ENCODE measurements at regions not wholly inside any gene's neighbourhood (a gene's known extent, or its start where the extent isn't known, plus 50 kb on each side); places are given as distances from the start of the nearest gene placed in this dataset.

DNA sequence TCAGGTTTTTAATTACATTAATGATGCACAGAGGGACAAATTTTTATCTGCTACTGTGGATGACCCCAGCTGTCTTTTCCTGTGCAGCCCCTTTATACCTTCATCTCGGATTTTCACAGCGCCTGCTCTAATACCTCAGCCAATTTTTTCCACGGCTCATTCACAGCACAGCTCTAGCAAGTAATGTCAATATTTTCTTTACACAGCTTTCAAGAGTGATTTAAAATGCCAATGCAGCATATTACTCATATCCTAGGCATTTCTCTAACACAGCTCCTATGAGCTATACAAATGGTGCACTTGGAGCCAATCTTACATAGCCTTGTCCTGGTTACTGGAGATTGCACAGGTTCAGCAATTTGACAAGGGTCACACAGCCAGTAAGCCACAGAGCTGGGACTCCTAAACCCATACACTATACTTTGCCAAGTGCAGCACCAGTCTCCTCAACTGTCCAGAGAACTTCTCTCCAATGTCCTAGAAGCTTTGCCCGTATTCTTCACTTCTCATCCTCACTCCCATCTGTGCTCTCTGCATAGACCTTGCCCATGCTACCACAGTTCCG is 661.8 kb downstream of the DTWD2 start:
- TF ChIP-seq, protein P1, sequence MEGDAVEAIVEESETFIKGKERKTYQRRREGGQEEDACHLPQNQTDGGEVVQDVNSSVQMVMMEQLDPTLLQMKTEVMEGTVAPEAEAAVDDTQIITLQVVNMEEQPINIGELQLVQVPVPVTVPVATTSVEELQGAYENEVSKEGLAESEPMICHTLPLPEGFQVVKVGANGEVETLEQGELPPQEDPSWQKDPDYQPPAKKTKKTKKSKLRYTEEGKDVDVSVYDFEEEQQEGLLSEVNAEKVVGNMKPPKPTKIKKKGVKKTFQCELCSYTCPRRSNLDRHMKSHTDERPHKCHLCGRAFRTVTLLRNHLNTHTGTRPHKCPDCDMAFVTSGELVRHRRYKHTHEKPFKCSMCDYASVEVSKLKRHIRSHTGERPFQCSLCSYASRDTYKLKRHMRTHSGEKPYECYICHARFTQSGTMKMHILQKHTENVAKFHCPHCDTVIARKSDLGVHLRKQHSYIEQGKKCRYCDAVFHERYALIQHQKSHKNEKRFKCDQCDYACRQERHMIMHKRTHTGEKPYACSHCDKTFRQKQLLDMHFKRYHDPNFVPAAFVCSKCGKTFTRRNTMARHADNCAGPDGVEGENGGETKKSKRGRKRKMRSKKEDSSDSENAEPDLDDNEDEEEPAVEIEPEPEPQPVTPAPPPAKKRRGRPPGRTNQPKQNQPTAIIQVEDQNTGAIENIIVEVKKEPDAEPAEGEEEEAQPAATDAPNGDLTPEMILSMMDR (IDR thresholded peaks at IDR 0.05), result no peak
- TF ChIP-seq POLR2AphosphoS5 (IDR thresholded peaks at IDR 0.05) (no peak), EP300 (IDR thresholded peaks at IDR 0.05) (no peak), POLR2A (IDR thresholded peaks at IDR 0.05) (no peak)
